Osteocyte (in vitro differentiated cells): ENCODE measurements at regions not wholly inside any gene's neighbourhood (a gene's known extent, or its start where the extent isn't known, plus 50 kb on each side); places are given as distances from the start of the nearest gene placed in this dataset.

ENCODE experiments used
- DNase-seq: peaks from one replicate; pipeline ENCODE4 v3.0.0; 2021; ENCODE audit warnings: mixed read lengths; ENCODE audit not compliant: unreplicated experiment; ENCODE audit errors: extremely low spot score
- H3K27ac Mint-ChIP-seq: one replicate; pipeline ENCODE4 v1.8.0; 2021; ENCODE audit warnings: mild to moderate bottlenecking, mixed read lengths; ENCODE audit not compliant: unreplicated experiment
- H3K27me3 Mint-ChIP-seq: one replicate; pipeline ENCODE4 v1.8.0; 2021; ENCODE audit warnings: mixed read lengths; ENCODE audit not compliant: unreplicated experiment
- H3K36me3 Mint-ChIP-seq: one replicate; pipeline ENCODE4 v1.8.0; 2021; ENCODE audit warnings: mixed read lengths; ENCODE audit not compliant: unreplicated experiment
- H3K4me1 Mint-ChIP-seq: one replicate; pipeline ENCODE4 v1.8.0; 2021; ENCODE audit warnings: mixed read lengths; ENCODE audit not compliant: unreplicated experiment
- H3K4me3 Mint-ChIP-seq: one replicate; pipeline ENCODE4 v1.8.0; 2021; ENCODE audit warnings: mild to moderate bottlenecking, moderate library complexity, mixed read lengths; ENCODE audit not compliant: unreplicated experiment
- H3K9me3 Mint-ChIP-seq: one replicate; pipeline ENCODE4 v1.8.0; 2021; ENCODE audit warnings: mixed read lengths; ENCODE audit not compliant: unreplicated experiment
- TF ChIP-seq, protein P1 (sequence below): fragments of 200-600 bp; sonication (generic); IDR thresholded peaks from 2 replicates; pipeline ENCODE4 v1.5.0; 2021; ENCODE audit warnings: antibody characterized with exemption, mild to moderate bottlenecking, moderate library complexity

DNA sequence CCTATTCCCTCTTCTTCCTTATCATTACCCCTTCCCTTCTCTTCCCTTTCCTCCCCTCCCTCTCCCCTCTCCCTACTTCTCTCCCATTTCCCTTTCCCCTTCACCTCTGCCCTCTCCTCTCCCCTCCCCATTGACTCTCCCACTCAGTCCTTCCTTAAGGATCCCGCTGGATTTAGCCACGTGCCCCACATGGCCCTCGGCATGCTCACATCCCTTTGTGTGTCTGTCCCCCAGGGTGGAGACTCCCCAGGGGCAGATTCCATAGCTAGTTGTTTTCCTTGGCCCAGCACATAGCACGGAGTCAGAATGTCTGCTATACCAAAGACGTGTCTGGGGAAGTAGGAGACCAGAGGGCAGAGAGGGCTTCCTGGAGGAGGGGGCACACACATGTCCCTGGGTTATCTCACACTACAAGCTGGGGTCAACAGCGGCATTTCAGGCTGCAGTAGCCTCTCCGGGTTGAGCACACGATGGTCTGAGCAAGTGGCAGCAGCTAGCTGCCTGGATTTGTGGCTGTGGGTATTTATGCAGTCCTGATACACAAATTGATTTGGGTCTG lies 487.0 kb downstream of the TBC1D22A start:
- Mint-ChIP-seq H3K4me1 (no peaks in the 10 kb centered on the region), H3K4me3 (no peak overlapping the region), H3K27ac (no peak overlapping the region), H3K36me3 (no peaks in the 10 kb centered on the region), H3K27me3 (no peaks in the 10 kb centered on the region), H3K9me3 (no peaks in the 10 kb centered on the region)
- peak; percentile 65 for DNase-seq
- TF ChIP-seq, protein P1, sequence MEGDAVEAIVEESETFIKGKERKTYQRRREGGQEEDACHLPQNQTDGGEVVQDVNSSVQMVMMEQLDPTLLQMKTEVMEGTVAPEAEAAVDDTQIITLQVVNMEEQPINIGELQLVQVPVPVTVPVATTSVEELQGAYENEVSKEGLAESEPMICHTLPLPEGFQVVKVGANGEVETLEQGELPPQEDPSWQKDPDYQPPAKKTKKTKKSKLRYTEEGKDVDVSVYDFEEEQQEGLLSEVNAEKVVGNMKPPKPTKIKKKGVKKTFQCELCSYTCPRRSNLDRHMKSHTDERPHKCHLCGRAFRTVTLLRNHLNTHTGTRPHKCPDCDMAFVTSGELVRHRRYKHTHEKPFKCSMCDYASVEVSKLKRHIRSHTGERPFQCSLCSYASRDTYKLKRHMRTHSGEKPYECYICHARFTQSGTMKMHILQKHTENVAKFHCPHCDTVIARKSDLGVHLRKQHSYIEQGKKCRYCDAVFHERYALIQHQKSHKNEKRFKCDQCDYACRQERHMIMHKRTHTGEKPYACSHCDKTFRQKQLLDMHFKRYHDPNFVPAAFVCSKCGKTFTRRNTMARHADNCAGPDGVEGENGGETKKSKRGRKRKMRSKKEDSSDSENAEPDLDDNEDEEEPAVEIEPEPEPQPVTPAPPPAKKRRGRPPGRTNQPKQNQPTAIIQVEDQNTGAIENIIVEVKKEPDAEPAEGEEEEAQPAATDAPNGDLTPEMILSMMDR = no peak

DNA sequence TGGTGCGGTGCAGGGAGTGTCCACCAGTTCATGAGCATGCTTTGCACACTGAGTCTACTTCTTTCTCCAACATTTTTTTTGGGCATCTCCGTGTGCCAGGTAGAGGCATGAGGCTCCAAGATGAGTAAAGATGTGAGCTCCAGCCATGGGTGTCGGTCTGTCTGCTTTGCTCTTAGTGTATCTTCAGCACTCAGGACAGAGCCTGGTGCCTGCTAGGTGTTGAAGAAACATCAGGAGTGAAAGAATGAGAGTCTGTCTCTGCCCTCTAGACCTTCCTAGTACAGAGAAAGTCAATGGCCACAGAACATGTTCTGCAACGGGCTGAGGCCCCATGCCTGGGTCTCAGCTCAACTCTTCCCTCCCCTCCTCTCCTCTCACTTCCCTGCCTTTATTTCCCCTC lies 486.5 kb downstream of the TBC1D22A start:
- peak; percentile 54 for DNase-seq
- H3K27me3 Mint-ChIP-seq = no peaks in the 10 kb centered on the region
- H3K27ac Mint-ChIP-seq = no peak overlapping the region
- H3K36me3 Mint-ChIP-seq = no peaks in the 10 kb centered on the region
- H3K4me3 Mint-ChIP-seq = no peak overlapping the region
- no peaks in the 10 kb centered on the region for H3K9me3 Mint-ChIP-seq
- no peaks in the 10 kb centered on the region for H3K4me1 Mint-ChIP-seq
- TF ChIP-seq, protein P1 = no peak

DNA sequence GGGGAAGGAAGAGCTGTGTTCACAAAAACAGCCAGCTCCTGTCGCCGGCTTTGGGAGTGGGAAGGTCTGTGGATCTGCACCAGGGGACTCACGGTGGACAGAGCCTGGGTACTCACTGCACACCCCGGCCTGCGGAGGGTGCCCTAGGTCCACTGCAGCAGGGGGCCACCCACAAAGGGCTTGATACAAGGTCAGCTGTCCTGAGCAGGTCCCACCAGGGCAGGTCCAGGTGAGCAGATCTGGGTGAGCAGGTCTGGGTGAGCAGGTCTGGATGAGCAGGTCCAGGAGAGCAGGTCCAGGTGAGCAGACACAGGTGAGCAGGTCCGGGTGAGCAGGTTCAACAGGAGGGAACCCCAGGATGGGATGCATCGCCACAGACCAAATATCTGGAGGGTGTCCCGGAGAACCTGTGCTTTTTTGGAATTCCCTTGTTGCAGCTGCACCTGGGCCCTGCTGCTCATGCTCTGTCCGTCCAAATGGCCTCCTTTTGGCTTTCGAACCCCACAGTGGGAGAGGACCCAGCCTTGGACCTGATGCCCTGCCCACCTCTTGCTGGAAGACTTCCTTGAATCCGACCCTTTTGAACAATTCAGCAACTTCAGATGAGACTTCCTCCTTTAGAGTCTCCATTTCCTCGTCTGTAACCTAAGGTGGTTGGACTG lies 485.3 kb downstream of the TBC1D22A start:
- Mint-ChIP-seq H3K27ac (no peak overlapping the region), H3K27me3 (no peaks in the 10 kb centered on the region), H3K9me3 (no peaks in the 10 kb centered on the region), H3K36me3 (no peaks in the 10 kb centered on the region), H3K4me3 (no peak overlapping the region), H3K4me1 (no peaks in the 10 kb centered on the region)
- DNase-seq = peak; percentile 82
- TF ChIP-seq, protein P1 = no peak

DNA sequence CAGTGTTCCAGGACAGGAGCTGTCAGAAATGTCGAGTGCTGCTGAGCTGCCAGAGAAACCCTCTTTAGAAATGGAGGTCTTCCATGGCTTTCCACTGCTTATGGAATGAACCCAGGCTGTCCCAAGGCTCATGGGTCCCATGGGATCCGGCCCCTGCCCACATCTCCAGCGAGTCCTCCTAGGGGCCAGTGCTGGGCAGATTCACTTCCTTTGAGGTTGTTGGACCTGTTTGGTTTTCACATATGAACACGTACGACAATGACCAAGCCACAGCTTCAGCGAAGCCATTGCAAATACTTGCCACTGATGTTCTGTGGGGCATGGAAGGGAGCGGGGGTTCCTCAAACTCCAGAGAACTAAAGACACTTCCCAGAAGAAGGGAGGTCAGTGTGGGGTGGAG lies 483.3 kb downstream of the TBC1D22A start:
- Mint-ChIP-seq H3K4me1 (no peaks in the 10 kb centered on the region), H3K9me3 (no peaks in the 10 kb centered on the region), H3K4me3 (no peak overlapping the region), H3K36me3 (no peaks in the 10 kb centered on the region), H3K27ac (no peak overlapping the region), H3K27me3 (peaks cover 3% of the 10 kb centered on the region)
- DNase-seq = peak; percentile 82
- TF ChIP-seq, protein P1 = no peak

DNA sequence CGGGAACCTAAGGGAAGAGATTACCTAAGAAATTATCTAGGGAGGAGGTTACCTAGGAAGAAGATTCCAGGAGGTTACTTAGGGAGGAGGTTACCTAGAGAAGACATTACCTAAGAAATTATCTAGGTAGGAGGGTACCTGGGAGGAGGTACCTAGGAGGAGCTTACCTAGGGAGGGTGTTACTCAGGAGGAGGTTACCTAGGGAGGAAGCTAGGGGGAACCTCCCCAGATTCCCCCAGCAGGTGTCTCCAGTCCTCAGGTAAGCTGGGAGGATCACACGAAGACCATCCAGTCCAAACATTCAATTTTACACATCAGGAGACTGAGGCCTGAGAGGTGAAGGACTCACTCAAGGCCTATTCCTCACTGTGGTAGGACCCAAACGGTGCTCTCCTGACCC lies 482.8 kb downstream of the TBC1D22A start:
- no peak overlapping the region for H3K4me3 Mint-ChIP-seq
- H3K4me1 Mint-ChIP-seq = no peaks in the 10 kb centered on the region
- no peaks in the 10 kb centered on the region for H3K36me3 Mint-ChIP-seq
- no peaks in the 10 kb centered on the region for H3K9me3 Mint-ChIP-seq
- H3K27me3 Mint-ChIP-seq = peaks cover 3% of the 10 kb centered on the region
- TF ChIP-seq, protein P1 = no peak
- DNase-seq = no peak
- no peak overlapping the region for H3K27ac Mint-ChIP-seq
